B cell (primary cell): ENCODE measurements at regions not wholly inside any gene's neighbourhood (a gene's known extent, or its start where the extent isn't known, plus 50 kb on each side); places are given as distances from the start of the nearest gene placed in this dataset.

Source experiments
- ATAC-seq: fragments of 200-7000 bp; cut with Tn5 transposase; one replicate; pipeline ENCODE4 v1.10.0; 2021; ENCODE audit warnings: low read depth, mild to moderate bottlenecking, moderate number of reproducible peaks, moderate library complexity
- CTCF ChIA-PET: fragments of 350-600 bp; sonication (Branson Sonifier 250); formaldehyde crosslinking; loops from one replicate; lab custom pipeline; 2021; ENCODE audit warnings: antibody characterized with exemption, inconsistent platforms; lab: Charles Lee
- POLR2A ChIA-PET: fragments of 350-600 bp; sonication (Branson Sonifier 250); formaldehyde crosslinking; loops from one replicate; lab custom pipeline; 2021; ENCODE audit warnings: antibody characterized with exemption; lab: Charles Lee
- DNase-seq: peaks from one replicate; pipeline ENCODE4 v3.0.0; 2013
- H2AFZ ChIP-seq: 2 replicates; pipeline ENCODE4 v1.6.1; 2012; ENCODE audit warnings: mild to moderate bottlenecking, low read depth, low read length; ENCODE audit not compliant: insufficient read depth, poor library complexity, severe bottlenecking
- H3K27ac ChIP-seq, 2 donors: 1 replicate in 1 of 2; 2 replicates in 1 of 2; pipeline ENCODE4 v1.5.1; 2012 to 2013; ENCODE audit warnings: low read length in 2 of 2, mild to moderate bottlenecking in 2 of 2, moderate library complexity in 1 of 2
- H3K27me3 ChIP-seq, 4 experiments: fragments of 200-600 bp in 1 of 4; sonication (generic) in 1 of 4; replicated peaks in 1 of 4; 1 replicate in 2 of 4; 2 replicates in 2 of 4; pipeline versions ENCODE4 v1.6.1 to v1.7.0; 2013 to 2016; ENCODE audit warnings: low read length in 3 of 4, mild to moderate bottlenecking in 2 of 4, mixed read lengths in 1 of 4, moderate library complexity in 1 of 4; ENCODE audit not compliant: insufficient read depth in 4 of 4, control insufficient read depth in 3 of 4; ENCODE audit errors: control extremely low read depth in 1 of 4
- H3K36me3 ChIP-seq, 2 experiments: replicated peaks in 1 of 2; 1 replicate in 1 of 2; 2 replicates in 1 of 2; pipeline versions ENCODE4 v1.6.1 to v1.7.1; 2013; ENCODE audit warnings: low read length in 1 of 2; ENCODE audit not compliant: insufficient read depth in 2 of 2, control insufficient read depth in 1 of 2; ENCODE audit errors: control extremely low read depth in 1 of 2, extremely low read depth in 1 of 2
- H3K4me1 ChIP-seq, 2 donors: fragments of 200-600 bp in 1 of 2; sonication (generic) in 1 of 2; 1 replicate in 1 of 2; 2 replicates in 1 of 2; pipeline versions ENCODE4 v1.5.1 to v1.6.1; 2013 to 2017; ENCODE audit warnings: low read length in 2 of 2; ENCODE audit not compliant: control insufficient read depth in 2 of 2, insufficient read depth in 2 of 2
- H3K4me2 ChIP-seq: replicated peaks from 2 replicates; pipeline ENCODE3; 2012; ENCODE audit warnings: mild to moderate bottlenecking, low read depth, low read length; ENCODE audit not compliant: poor library complexity, severe bottlenecking
- H3K4me3 ChIP-seq, 5 experiments: fragments of 200-600 bp in 1 of 5; sonication (generic) in 1 of 5; 1 replicate in 3 of 5; 2 replicates in 2 of 5; pipeline versions ENCODE4 v1.5.1 to v1.7.0; 2011 to 2016; ENCODE audit warnings: low read length in 4 of 5, mild to moderate bottlenecking in 4 of 5, low read depth in 2 of 5, control low read depth in 1 of 5, moderate library complexity in 1 of 5; ENCODE audit not compliant: insufficient read depth in 1 of 5; ENCODE audit errors: control extremely low read depth in 1 of 5, extremely low read depth in 1 of 5
- H3K79me2 ChIP-seq: fragments of 200-600 bp; sonication (generic); one replicate; pipeline ENCODE4 v1.6.0; 2016; ENCODE audit warnings: low read length; ENCODE audit not compliant: control insufficient read depth, insufficient read depth
- H3K9ac ChIP-seq: fragments of 200-600 bp; sonication (generic); 2 replicates; pipeline ENCODE4 v1.6.1; 2017; ENCODE audit warnings: mild to moderate bottlenecking, low read length, moderate library complexity
- H3K9me3 ChIP-seq, 3 donors: one replicate each; pipeline versions ENCODE4 v1.6.1 to v1.7.1; 2013; ENCODE audit warnings: low read length in 2 of 3; ENCODE audit not compliant: control insufficient read depth in 2 of 3, insufficient read depth in 1 of 3; ENCODE audit errors: control extremely low read depth in 1 of 3
- H4K20me1 ChIP-seq: 2 replicates; pipeline ENCODE4 v1.6.0; 2012; ENCODE audit warnings: mild to moderate bottlenecking, low read length; ENCODE audit not compliant: insufficient read depth, control insufficient read depth, poor library complexity, severe bottlenecking
- H3K27ac Mint-ChIP-seq: one replicate; pipeline ENCODE4 v1.8.0; 2021; ENCODE audit warnings: mixed read lengths
- H3K27me3 Mint-ChIP-seq: one replicate; pipeline ENCODE4 v1.8.0; 2021; ENCODE audit warnings: mixed read lengths
- H3K4me1 Mint-ChIP-seq: one replicate; pipeline ENCODE4 v1.8.0; 2021; ENCODE audit warnings: mixed read lengths
- H3K4me3 Mint-ChIP-seq: one replicate; pipeline ENCODE4 v1.8.0; 2021; ENCODE audit warnings: mixed read lengths
- H3K9me3 Mint-ChIP-seq: one replicate; pipeline ENCODE4 v1.8.0; 2022; ENCODE audit warnings: mixed read lengths; ENCODE audit not compliant: insufficient read depth
- CTCF ChIP-seq: fragments of 200-600 bp; IDR thresholded peaks from one replicate; pipeline ENCODE4 v1.8.0; 2022; ENCODE audit warnings: antibody characterized with exemption, mild to moderate bottlenecking
- EZH2 ChIP-seq: IDR thresholded peaks from 2 replicates; pipeline ENCODE4 v1.6.1; 2012; ENCODE audit warnings: borderline replicate concordance, low read depth, mild to moderate bottlenecking, moderate library complexity, low read length; ENCODE audit not compliant: insufficient read depth, poor library complexity, severe bottlenecking
- WGBS: methylation state at CpG from one replicate; pipeline ENCODE4 v1.1.5; 2013; ENCODE audit warnings: missing lambda C conversion rate; ENCODE audit not compliant: insufficient coverage; 5-methylcytosine and 5-hydroxymethylcytosine counted together
- intact Hi-C: fragments of 100-400 bp; cut with micrococcal nuclease; formaldehyde crosslinking; loops from one replicate; pipeline ENCODE4 v1.10.0; 2022

DNA sequence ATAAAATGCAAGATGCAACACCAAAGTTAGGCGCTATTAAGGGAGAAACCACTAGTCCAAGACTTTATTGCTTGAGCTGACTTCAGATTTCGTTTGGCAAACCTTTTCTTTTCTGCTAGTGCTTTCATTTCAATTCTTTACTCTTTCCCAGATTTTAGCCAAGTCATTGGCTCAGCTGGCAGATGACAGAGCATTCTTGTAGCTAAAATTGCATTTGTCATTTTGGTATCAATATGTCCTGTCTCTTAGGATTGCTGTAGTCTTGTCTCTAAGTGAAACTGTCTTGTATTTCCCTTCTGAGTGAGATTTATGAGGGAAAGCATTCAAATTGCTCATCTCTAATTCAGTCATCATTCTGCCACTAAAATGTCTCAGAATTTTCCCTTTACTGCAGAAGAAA is 335.1 kb downstream of the METTL4 start:
- H3K4me2 ChIP-seq: no peak overlapping the region
- ChIA-PET POLR2A (no interaction called here), CTCF (no interaction called here)
- H3K9me3 Mint-ChIP-seq: no peaks in the 10 kb centered on the region
- intact Hi-C loops: no loop called here
- no peaks in the 10 kb centered on the region for H3K4me1 Mint-ChIP-seq
- 100% methylated on average over 1 of the region's 2 CpGs for WGBS
- H3K4me1 ChIP-seq: no peaks in the 10 kb centered on the region
- H3K79me2 ChIP-seq: no peaks in the 10 kb centered on the region
- no peak overlapping the region for H2AFZ ChIP-seq
- H3K9me3 ChIP-seq: no peaks in the 10 kb centered on the region
- no peaks in the 10 kb centered on the region for H4K20me1 ChIP-seq
- TF ChIP-seq EZH2 (no peak), CTCF (no peak)
- H3K27ac Mint-ChIP-seq: no peak overlapping the region
- H3K27ac ChIP-seq: no peak overlapping the region
- H3K4me3 ChIP-seq: no peak overlapping the region
- no peaks in the 10 kb centered on the region for H3K36me3 ChIP-seq
- DNase-seq: no peak
- no peak for ATAC-seq
- H3K27me3 ChIP-seq: no peaks in the 10 kb centered on the region
- H3K9ac ChIP-seq: no peak overlapping the region
- no peak overlapping the region for H3K4me3 Mint-ChIP-seq
- H3K27me3 Mint-ChIP-seq: peaks cover 6% of the 10 kb centered on the region

- no peaks in the 10 kb centered on the region for H3K9me3 ChIP-seq
- ChIA-PET POLR2A (no interaction called here), CTCF (no interaction called here)
- H3K36me3 ChIP-seq: no peaks in the 10 kb centered on the region
- no peak overlapping the region for H3K4me3 ChIP-seq
- Mint-ChIP-seq H3K9me3 (no peaks in the 10 kb centered on the region), H3K4me1 (no peaks in the 10 kb centered on the region), H3K27ac (no peak overlapping the region), H3K4me3 (no peak overlapping the region), H3K27me3 (peaks cover 6% of the 10 kb centered on the region)
- DNase-seq: no peak
- intact Hi-C loops: no loop called here
- H3K4me1 ChIP-seq: no peaks in the 10 kb centered on the region
- no peaks in the 10 kb centered on the region for H4K20me1 ChIP-seq
- H3K79me2 ChIP-seq: no peaks in the 10 kb centered on the region
- TF ChIP-seq EZH2 (no peak), CTCF (no peak)
- peaks cover 0 to under 1% (median 0%) of the 10 kb centered on the region in 4 experiments for H3K27me3 ChIP-seq
- H3K4me2 ChIP-seq: no peak overlapping the region
- H3K27ac ChIP-seq: no peak overlapping the region
- H2AFZ ChIP-seq: no peak overlapping the region
- 82% methylated on average over 6 of the region's 7 CpGs for WGBS
- no peak for ATAC-seq
- H3K9ac ChIP-seq: no peak overlapping the region
Observed at GRCh38 chr18:2237706-2238105, 333.6 kb downstream of the METTL4 start.
